Activated B cell treated with CpG ODN at 0.5 μM for 24 hours (primary cell): ENCODE measurements at regions not wholly inside any gene's neighbourhood (a gene's known extent, or its start where the extent isn't known, plus 50 kb on each side); places are given as distances from the start of the nearest gene placed in this dataset.

Experiments
- ATAC-seq: fragments of 200-7000 bp; cut with Tn5 transposase; one replicate; pipeline ENCODE4 v1.10.0; 2021; ENCODE audit warnings: low read depth, mild to moderate bottlenecking, moderate library complexity
- CTCF ChIA-PET: fragments of 350-600 bp; sonication (Branson Sonifier 250); formaldehyde crosslinking; loops from one replicate; lab custom pipeline; 2021; ENCODE audit warnings: antibody characterized with exemption; lab: Charles Lee
- POLR2A ChIA-PET: fragments of 350-600 bp; sonication (Branson Sonifier 250); formaldehyde crosslinking; loops from one replicate; lab custom pipeline; 2021; ENCODE audit warnings: antibody characterized with exemption; lab: Charles Lee
- DNase-seq: peaks from one replicate; pipeline ENCODE4 v3.0.0; 2022
- H3K27ac Mint-ChIP-seq: one replicate; pipeline ENCODE4 v1.8.0; 2020; ENCODE audit warnings: mixed read lengths
- H3K27me3 Mint-ChIP-seq: one replicate; pipeline ENCODE4 v1.8.0; 2021; ENCODE audit warnings: mixed read lengths
- H3K36me3 Mint-ChIP-seq: one replicate; pipeline ENCODE4 v1.8.0; 2021; ENCODE audit warnings: low read depth, mixed read lengths
- H3K4me1 Mint-ChIP-seq: one replicate; pipeline ENCODE4 v1.8.0; 2021; ENCODE audit warnings: mixed read lengths
- H3K4me3 Mint-ChIP-seq: one replicate; pipeline ENCODE4 v1.8.0; 2020; ENCODE audit warnings: mild to moderate bottlenecking, mixed read lengths
- H3K9me3 Mint-ChIP-seq: one replicate; pipeline ENCODE4 v1.8.0; 2020; ENCODE audit warnings: mixed read lengths
- intact Hi-C: fragments of 100-400 bp; cut with micrococcal nuclease; formaldehyde crosslinking; loops from one replicate; pipeline ENCODE4 v1.15.1; 2024
- TF ChIP-seq, protein P1 (sequence below): fragments of 200-600 bp; IDR thresholded peaks from one replicate; pipeline ENCODE4 v1.8.0; 2022; ENCODE audit warnings: antibody characterized with exemption, mild to moderate bottlenecking

DNA sequence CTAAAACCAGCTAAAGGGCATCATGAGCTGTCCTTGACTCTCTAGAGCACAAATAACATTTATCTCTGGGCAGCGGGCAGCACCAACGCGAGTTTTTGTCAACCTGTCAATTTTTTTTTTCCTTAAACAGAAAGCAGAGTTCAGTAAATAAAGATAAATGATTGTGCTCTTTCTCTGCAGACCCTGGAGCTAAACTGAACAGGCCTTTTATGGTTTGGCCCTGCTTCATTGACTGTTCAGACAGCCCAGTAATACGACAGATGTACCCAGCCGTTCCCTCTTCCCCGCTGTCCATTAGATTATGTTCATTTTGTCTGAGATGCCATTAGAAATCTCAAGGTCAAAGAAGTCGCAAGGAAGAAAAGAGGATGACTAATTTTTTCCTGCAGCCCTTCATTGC lies 280.5 kb upstream of the PIK3C3 start:
- TF ChIP-seq, protein P1, sequence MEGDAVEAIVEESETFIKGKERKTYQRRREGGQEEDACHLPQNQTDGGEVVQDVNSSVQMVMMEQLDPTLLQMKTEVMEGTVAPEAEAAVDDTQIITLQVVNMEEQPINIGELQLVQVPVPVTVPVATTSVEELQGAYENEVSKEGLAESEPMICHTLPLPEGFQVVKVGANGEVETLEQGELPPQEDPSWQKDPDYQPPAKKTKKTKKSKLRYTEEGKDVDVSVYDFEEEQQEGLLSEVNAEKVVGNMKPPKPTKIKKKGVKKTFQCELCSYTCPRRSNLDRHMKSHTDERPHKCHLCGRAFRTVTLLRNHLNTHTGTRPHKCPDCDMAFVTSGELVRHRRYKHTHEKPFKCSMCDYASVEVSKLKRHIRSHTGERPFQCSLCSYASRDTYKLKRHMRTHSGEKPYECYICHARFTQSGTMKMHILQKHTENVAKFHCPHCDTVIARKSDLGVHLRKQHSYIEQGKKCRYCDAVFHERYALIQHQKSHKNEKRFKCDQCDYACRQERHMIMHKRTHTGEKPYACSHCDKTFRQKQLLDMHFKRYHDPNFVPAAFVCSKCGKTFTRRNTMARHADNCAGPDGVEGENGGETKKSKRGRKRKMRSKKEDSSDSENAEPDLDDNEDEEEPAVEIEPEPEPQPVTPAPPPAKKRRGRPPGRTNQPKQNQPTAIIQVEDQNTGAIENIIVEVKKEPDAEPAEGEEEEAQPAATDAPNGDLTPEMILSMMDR: no peak
- ChIA-PET CTCF (no interaction called here), POLR2A (no interaction called here)
- Mint-ChIP-seq H3K4me3 (no peak overlapping the region), H3K4me1 (no peaks in the 10 kb centered on the region), H3K27me3 (no peaks in the 10 kb centered on the region), H3K9me3 (peaks cover 11% of the 10 kb centered on the region), H3K27ac (no peak overlapping the region), H3K36me3 (no peaks in the 10 kb centered on the region)
- ATAC-seq: no peak
- intact Hi-C loops: no loop called here
- DNase-seq: no peak

DNA sequence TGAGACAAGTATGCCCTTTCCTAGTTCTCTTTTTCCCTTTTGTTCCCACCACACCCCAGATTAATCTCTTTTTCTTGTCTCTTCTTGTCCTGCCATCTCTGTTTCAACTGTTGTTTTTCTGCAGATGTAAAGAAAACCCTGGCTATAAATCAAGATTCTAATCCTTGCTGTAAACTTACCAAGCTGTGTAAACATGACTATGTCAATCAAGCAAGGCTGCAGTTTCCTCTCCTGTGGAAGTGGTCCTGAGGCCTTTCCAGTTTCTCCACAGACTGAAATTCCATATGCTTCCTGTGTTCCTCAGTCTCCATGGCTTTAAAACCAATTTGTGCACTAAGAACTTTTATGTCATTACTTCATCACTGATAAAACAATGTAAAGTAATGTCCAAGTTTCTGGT lies 288.8 kb upstream of the PIK3C3 start:
- Mint-ChIP-seq H3K9me3 (peaks cover 7% of the 10 kb centered on the region), H3K36me3 (no peaks in the 10 kb centered on the region), H3K4me1 (no peaks in the 10 kb centered on the region), H3K4me3 (no peak overlapping the region), H3K27me3 (no peaks in the 10 kb centered on the region), H3K27ac (no peak overlapping the region)
- ATAC-seq: no peak
- ChIA-PET POLR2A (no interaction called here), CTCF (no interaction called here)
- TF ChIP-seq, protein P1: no peak
- no peak for DNase-seq
- intact Hi-C loops: no loop called here

DNA sequence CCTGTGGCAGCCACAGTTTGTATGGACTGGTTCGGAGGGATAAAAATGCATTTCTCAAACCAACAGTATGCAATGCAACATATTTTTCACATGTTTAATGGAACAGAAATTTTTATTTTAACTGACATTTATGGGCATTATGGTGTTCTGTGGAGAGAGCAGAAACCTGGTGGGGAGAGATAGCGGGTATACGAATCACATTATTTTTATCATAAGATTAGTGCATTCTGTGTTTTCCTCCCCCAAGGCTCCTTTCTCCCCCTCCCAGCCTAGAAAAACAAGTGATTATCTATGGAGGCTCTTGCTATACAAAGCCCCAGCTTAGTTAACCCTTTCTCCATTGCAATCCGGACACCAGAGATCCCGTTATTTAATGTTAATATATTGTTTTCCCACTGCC lies 289.8 kb upstream of the PIK3C3 start:
- ATAC-seq: no peak
- Mint-ChIP-seq H3K9me3 (peaks cover 4% of the 10 kb centered on the region), H3K4me1 (no peaks in the 10 kb centered on the region), H3K27ac (no peak overlapping the region), H3K27me3 (no peaks in the 10 kb centered on the region), H3K4me3 (no peak overlapping the region), H3K36me3 (no peaks in the 10 kb centered on the region)
- ChIA-PET POLR2A (no interaction called here), CTCF (no interaction called here)
- no peak for DNase-seq
- intact Hi-C loops: no loop called here
- TF ChIP-seq, protein P1: no peak

DNA sequence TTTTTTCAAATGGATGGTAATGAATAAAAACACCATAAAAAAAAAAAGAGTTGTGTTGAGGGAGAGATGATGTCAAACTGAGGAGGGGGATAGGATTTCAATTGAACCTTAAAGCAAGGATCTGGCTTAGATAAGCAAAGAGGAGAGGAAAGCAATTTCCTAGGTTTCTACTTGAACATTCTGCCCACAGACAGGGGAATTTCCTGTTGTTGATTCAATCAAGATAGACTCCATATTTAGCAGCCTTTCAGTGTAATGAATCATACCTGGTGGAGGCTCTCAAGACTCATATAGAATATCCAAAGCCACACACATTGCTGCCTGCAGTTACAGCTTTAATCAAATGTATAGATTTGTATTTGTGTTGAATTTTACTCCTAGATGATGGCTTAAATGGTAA lies 294.4 kb upstream of the PIK3C3 start:
- Mint-ChIP-seq H3K4me3 (no peak overlapping the region), H3K4me1 (no peaks in the 10 kb centered on the region), H3K27me3 (no peaks in the 10 kb centered on the region), H3K27ac (no peak overlapping the region), H3K36me3 (no peaks in the 10 kb centered on the region), H3K9me3 (peaks cover 6% of the 10 kb centered on the region)
- DNase-seq: no peak
- TF ChIP-seq, protein P1: no peak
- POLR2A ChIA-PET: no interaction called here
- CTCF ChIA-PET: no interaction called here
- intact Hi-C loops: no loop called here
- ATAC-seq: no peak

DNA sequence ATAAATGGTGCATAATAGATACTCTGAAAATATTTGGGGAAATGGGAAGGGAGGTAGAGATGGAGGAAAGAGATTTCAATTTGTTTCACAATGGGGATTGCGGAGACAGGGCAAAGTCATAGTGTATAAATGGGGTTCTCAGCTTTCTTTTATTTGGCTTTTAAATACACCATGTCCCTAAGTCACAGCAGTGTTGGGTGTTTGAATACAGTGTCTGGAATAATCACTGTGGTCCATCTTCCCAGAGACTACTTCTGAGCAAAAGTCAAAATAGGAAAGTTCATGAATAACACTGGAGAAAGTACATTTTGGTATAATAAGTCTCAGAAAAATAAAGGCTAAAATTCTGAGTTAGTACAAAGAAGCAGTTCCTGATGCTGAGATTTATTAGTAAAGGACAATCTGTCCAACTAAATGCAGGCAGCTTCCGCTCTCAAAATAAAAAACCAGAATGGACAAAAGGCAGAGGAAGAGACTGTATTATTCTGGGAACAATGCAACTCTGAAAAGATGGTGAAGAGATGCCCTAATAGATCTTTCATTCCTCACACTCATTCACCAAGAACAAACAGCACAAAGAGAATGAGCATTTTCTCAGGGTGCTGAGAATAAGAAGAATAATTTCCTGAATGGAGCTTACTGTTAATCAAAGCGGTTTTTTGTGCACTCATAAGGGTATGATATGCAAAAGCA lies 295.4 kb upstream of the PIK3C3 start:
- H3K4me1 Mint-ChIP-seq: no peaks in the 10 kb centered on the region
- no peaks in the 10 kb centered on the region for H3K27me3 Mint-ChIP-seq
- no peaks in the 10 kb centered on the region for H3K36me3 Mint-ChIP-seq
- no peak overlapping the region for H3K27ac Mint-ChIP-seq
- ATAC-seq (no peak), DNase-seq (no peak)
- TF ChIP-seq, protein P1: no peak
- H3K4me3 Mint-ChIP-seq: no peak overlapping the region
- intact Hi-C loops: no loop called here
- CTCF ChIA-PET: no interaction called here
- H3K9me3 Mint-ChIP-seq: peaks cover 6% of the 10 kb centered on the region
- POLR2A ChIA-PET: no interaction called here
